ENCODE measurements at regions not wholly inside any gene's neighbourhood (a gene's known extent, or its start where the extent isn't known, plus 50 kb on each side); places are given as distances from the start of the nearest gene placed in this dataset.
"Not testable (repeated sequence)": the region's sequence is repeated elsewhere in the genome, so short reads cannot be mapped to it uniquely, and the experiment has no call there.

- no peak overlapping the region for H3K4me3 ChIP-seq (replicated peaks in 1 of 3)
- H3K27ac ChIP-seq = no peak overlapping the region
- no peaks in the 10 kb centered on the region for H3K36me3 ChIP-seq
- no peaks in the 10 kb centered on the region for H3K27me3 ChIP-seq
- no peaks in the 10 kb centered on the region for H3K9me3 ChIP-seq
- peaks cover 5% of the 10 kb centered on the region in 2 donors for H3K4me1 ChIP-seq
- TF ChIP-seq POLR2A (IDR thresholded peaks at IDR 0.05) = no peak
- no peak for TF ChIP-seq CTCF (IDR thresholded peaks at IDR 0.05)
- WGBS, 2 donors = 63 to 83% methylated on average over 3 of the region's 3 CpGs
- DNase-seq = no peak
- intact Hi-C loops (cut with DNase I) = no loop called here
Observed at GRCh38 chr7:97310-97841, 95.0 kb upstream of the FAM20C start.

GRCh38 chr7:101146-102046 lies 91.0 kb upstream of the FAM20C start:
- H3K36me3 ChIP-seq = no peaks in the 10 kb centered on the region
- TF ChIP-seq POLR2A (IDR thresholded peaks at IDR 0.05) = no peak
- H3K4me1 ChIP-seq = no peaks in the 10 kb centered on the region
- H3K4me3 ChIP-seq (replicated peaks in 1 of 3) = no peak overlapping the region
- intact Hi-C loops (cut with DNase I) = no loop called here
- H3K27me3 ChIP-seq = no peaks in the 10 kb centered on the region
- WGBS, 2 donors = 73 to 80% methylated on average over 10 of the region's 10 CpGs
- H3K9me3 ChIP-seq = no peaks in the 10 kb centered on the region
- no peak overlapping the region for H3K27ac ChIP-seq
- no peak for DNase-seq

- Histone ChIP-seq H3K27ac (no peak overlapping the region), H3K4me1 (no peaks in the 10 kb centered on the region), H3K36me3 (no peaks in the 10 kb centered on the region), H3K27me3 (no peaks in the 10 kb centered on the region), H3K4me3 (replicated peaks in 1 of 3) (no peak overlapping the region), H3K9me3 (no peaks in the 10 kb centered on the region)
- 90 to 94% methylated on average over 12 of the region's 13 CpGs for WGBS, 2 donors
- no peak for DNase-seq
- intact Hi-C loops (cut with DNase I) = no loop called here
- no peak for TF ChIP-seq POLR2A (IDR thresholded peaks at IDR 0.05)
- no peak for TF ChIP-seq CTCF (IDR thresholded peaks at IDR 0.05)
Observed at GRCh38 chr7:102047-102711, 90.2 kb upstream of the FAM20C start.

- H3K9me3 ChIP-seq = no peaks in the 10 kb centered on the region
- no peaks in the 10 kb centered on the region for H3K27me3 ChIP-seq
- no peaks in the 10 kb centered on the region for H3K36me3 ChIP-seq
- H3K4me1 ChIP-seq = no peaks in the 10 kb centered on the region
- TF ChIP-seq CTCF (IDR thresholded peaks at IDR 0.05) = no peak
- no peak for TF ChIP-seq POLR2A (IDR thresholded peaks at IDR 0.05)
- no peak overlapping the region for H3K27ac ChIP-seq
- intact Hi-C loops (cut with DNase I) = no loop called here
- no peak overlapping the region for H3K4me3 ChIP-seq (replicated peaks in 1 of 3)
- DNase-seq = no peak
- WGBS, 2 donors = 28 to 76% methylated on average over 5 to 12 of the region's 14 CpGs
Observed at GRCh38 chr7:102721-103120, 89.7 kb upstream of the FAM20C start.

GRCh38 chr7:103981-104380 lies 88.4 kb upstream of the FAM20C start:
- H3K4me1 ChIP-seq; H3K27ac ChIP-seq; H3K4me3 ChIP-seq (replicated peaks in 1 of 3); DNase-seq; H3K36me3 ChIP-seq; H3K9me3 ChIP-seq; H3K27me3 ChIP-seq; intact Hi-C loops (cut with DNase I): not testable (repeated sequence)
- 95% methylated on average over 2 to 4 of the region's 10 CpGs for WGBS, 2 donors

- no peaks in the 10 kb centered on the region for H3K4me1 ChIP-seq
- 92 to 96% methylated on average over 8 of the region's 8 CpGs for WGBS, 2 donors
- intact Hi-C loops (cut with DNase I) = no loop called here
- DNase-seq = no peak
- no peaks in the 10 kb centered on the region for H3K27me3 ChIP-seq
- no peak overlapping the region for H3K27ac ChIP-seq
- H3K36me3 ChIP-seq = no peaks in the 10 kb centered on the region
- no peak for TF ChIP-seq POLR2A (IDR thresholded peaks at IDR 0.05)
- TF ChIP-seq CTCF (IDR thresholded peaks at IDR 0.05) = no peak
- H3K4me3 ChIP-seq (replicated peaks in 1 of 3) = no peak overlapping the region
- no peaks in the 10 kb centered on the region for H3K9me3 ChIP-seq
Observed at GRCh38 chr7:105002-105401, 87.4 kb upstream of the FAM20C start.

Measured in thyroid gland (tissue), 4 donors.